Occipital lobe (tissue), 1 donor: ENCODE measurements at regions not wholly inside any gene's neighbourhood (a gene's known extent, or its start where the extent isn't known, plus 50 kb on each side); places are given as distances from the start of the nearest gene placed in this dataset.
"Not testable (repeated sequence)": the region's sequence is repeated elsewhere in the genome, so short reads cannot be mapped to it uniquely, and the experiment has no call there.

Source experiments
- DNase-seq: peaks from one replicate; lab custom pipeline; 2025; lab: John Stamatoyannopoulos, UW

GRCh38 chrX:13387666-13388494 is 68.0 kb upstream of the ATXN3L start:
- no peak for DNase-seq

DNA sequence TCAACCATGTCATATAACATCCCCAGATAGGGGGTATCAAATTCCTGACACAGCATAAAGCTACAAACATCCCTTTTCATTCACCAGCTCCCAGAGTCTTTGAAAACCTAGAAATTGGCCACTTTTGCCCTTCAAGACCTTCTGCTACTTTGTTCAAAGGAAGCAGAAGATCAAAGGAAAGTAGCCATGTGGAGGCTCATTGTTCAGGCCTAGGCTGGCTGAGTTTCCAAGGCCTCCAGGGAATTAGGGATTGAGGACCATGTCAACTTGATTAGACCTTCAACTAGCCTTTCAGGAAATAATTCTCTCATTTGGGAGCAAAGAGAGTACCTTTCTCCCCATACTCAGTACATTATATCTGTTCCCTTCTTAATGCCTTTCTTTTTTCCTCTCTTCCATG is 66.8 kb upstream of the ATXN3L start:
- DNase-seq, result no peak

DNA sequence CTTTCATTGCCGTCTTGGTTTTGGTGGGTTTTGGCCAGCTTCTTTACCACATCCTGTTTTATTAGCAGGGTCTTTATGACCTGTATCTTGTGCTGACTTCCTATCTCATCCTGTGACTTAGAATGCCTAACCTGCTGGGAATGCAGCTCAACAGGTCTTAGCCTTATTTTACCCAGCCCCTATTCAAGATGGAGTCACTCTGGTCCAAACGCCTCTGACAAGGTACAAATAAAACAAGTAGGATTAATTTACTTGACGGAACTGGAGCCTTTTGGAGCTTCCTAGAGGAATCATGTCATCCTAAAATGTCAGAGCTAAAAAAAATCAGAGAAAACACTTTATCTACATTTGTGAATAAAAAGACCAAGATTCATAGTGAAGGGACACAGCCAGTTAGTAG is 66.2 kb upstream of the ATXN3L start:
- DNase-seq, result no peak

GRCh38 chrX:13383907-13384306 is 64.1 kb upstream of the ATXN3L start:
- no peak for DNase-seq

DNA sequence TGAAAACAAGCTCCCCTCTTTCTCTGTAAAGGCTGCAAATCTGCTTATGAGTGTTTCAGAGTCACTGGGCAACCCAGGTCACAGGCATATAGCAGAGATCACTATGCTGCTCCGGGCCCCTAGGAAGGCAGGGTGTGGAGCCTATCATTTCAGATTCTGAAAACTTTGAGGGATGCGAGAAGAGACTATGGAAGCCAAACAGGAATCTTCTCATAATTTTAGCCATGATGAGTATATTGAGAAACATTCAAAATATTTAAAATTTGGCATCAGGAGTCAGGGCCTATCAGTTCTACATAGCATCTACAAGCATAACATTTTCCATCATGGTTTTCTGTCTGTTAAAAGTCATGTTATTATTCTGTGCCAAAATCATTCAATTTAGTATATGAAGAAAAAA is 61.7 kb upstream of the ATXN3L start:
- DNase-seq, result no peak

DNA sequence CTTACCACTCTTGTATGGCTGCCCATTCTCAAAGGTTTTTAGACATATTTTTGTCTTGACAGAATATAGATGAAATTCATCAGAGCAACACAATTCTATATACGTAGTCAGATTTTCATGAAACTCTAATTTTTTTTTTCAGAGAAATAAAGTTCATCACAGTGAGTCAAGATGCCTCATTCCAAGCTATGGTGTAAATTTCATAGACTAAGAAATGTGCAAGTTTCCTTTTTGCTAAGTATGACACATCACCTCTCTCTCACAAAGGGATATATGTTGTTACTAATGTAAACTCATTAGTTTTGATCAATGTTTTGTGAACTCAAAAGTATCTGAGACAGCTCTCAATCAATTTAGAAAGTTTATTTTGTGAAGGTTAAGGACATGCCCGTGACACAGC is 60.4 kb upstream of the ATXN3L start:
- no peak for DNase-seq

DNA sequence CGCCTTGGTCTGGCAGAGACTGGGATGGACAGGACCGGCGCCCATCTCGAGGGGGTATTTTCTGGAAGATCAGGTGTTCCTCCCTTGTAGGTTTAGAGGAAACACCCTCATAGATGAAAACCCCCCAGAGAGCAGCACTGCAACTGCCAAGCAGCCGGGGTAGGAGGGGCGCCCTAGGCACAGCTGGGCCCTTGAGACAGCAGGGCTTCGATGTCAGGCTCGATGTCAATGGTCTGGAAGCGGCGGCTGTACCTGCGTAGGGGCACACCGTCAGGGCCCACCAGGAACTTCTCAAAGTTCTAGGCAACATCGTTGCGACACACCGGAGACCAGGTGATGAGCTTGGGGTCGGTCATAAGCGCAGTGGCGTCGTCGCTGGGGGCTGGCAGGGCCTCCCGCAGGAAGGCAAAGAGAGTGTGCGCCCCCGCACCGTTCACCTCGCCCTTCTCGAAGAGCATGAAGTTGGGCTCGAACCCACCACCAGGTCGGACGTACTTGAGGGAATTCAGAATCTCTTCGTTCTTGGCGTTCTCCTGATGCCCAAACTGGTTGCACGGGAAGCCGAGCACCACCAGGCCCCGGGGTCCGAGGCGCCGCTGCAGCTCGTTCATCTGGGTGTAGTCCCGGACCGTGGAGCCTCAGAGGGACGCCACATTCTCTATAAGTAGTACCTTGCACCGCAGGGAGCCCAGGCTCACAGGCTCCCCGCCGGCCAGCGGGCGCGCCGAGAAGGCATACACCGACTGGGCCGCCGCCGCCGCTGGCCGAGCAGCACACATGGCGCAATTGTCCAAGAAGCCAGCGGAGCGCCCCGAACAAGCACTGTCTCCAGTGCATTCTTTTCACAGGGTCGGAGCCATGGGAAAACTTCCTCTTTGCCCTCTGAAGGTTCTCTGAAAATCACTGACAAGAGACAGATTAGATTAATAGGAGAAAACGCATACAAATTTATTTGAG is 59.0 kb upstream of the ATXN3L start:
- DNase-seq, result not testable (repeated sequence)

GRCh38 chrX:13377550-13377934 is 57.7 kb upstream of the ATXN3L start:
- DNase-seq, result no peak

DNA sequence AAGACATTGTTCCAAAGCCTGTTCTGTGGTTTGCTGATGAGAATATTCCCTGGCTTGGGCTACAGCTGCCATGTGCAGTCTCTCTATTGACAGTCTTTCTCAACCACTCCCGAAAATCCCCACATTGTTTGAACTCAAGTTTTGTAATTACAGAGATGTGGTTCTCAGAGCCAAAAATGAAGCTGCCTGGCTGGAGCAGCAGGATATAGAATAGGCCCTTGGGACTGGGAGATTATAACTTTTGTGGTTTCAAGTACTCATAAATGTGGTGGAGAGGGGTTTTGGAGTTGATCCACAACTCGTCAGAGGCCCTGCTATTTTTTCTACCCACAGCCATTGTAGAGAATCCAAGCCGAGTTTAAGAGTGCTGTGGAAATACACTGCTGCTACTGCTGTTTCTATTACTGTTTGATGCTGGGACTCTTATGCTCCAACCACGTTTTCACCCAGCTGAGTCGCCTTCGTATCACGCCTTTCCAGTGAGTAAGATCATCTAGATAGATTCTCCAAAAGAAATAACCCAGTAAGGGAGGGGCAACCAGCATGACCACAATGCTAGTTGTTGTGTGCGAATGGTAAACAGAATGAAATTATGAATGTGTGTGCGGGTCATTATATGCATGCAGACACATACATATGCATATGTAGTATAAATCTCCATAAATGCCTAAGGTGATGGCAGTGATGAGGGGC is 57.1 kb upstream of the ATXN3L start:
- DNase-seq, result no peak

DNA sequence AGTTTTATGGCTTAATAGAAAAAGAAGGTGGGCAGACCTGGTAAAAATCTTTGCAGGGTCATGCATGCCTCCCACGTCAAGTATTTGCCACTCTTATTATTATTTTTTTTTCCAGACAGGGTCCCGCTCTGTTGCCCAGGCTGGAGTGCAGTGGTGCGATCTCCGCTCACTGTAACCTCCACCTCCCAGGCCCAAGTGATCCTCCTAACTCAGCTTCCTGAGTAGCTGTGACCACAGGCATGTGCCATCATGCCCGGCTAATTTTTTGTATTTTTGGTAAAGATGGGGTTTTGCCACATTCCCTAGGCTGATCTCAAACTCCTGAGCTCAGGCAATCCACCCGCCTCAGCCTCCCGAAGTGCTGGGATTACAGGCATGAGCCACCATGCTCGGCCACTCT is 55.7 kb upstream of the ATXN3L start:
- not testable (repeated sequence) for DNase-seq

GRCh38 chrX:13374364-13374763 is 54.5 kb upstream of the ATXN3L start:
- DNase-seq, result no peak

GRCh38 chrX:13373431-13374187 is 53.8 kb upstream of the ATXN3L start:
- DNase-seq, result no peak

DNA sequence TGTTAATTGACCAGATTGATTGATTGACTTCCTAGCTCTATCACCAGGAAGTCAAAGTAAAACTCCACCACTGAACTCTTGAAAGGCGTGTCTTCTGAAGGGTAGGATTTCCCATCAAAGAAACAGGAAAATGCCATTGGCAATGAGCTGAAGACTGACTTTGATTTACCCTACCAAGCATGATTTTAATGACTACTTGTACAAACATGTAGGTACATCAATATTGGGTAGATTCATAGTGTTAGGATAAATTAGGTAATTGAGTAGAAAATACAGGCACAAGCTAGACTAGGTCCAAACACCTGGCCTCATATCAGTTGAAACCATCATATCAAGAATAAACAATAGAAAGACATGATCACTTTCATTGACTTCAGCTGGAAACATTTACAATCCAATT is 53.2 kb upstream of the ATXN3L start:
- no peak for DNase-seq

DNA sequence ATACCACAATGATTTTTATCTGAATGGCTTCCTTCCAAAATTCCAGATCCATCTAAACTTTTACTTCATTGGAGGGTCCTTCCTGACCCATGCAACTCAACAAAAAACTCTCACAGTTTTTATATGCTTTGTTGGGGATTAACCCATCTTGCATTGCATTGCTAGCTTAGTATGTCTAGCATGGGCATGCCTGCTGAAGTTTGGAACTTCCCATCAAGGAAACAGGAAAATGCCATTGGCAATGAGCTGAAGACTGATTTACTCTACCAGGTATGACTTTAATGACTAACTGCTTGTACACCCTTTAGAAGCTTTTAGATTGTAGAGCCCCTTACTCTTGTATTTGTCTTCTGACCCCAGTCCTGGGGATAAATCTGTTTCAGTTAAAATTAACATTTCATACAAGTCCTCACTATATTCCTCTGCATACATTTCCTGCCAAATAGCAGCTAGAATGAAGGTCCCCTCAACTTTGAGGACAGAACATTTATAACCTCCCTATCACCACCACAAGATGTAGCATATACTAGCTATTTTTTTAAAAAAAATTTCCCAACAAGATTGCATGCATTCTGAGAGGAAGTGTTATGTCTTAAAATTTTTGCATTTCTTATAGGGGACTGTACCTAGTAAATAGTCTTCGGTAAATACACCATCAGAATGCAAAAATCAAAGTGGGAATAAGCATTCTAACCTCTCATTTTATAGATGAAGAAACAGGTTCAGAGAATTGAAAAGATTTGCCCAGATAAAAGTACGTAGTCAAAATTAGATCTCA is 52.5 kb upstream of the ATXN3L start:
- no peak for DNase-seq

DNA sequence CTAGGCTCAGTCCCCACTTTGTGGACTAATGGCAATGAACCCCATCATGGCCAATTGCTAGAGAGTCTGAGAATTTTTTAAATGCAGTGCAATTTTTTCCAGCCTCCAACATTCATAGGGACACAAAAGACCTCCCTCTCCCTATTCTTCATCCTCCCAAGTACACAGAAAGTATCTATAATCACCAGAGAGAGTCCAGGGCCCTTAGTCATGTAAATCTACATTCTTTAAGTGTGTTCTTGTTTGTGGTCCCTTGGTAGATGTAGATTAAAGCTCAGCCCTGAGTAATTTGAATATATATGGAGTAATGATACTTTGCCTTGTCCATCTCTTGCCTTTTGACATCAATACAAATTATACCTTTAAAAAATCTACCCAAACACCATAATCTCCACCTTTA is 51.3 kb upstream of the ATXN3L start:
- DNase-seq, result no peak

DNA sequence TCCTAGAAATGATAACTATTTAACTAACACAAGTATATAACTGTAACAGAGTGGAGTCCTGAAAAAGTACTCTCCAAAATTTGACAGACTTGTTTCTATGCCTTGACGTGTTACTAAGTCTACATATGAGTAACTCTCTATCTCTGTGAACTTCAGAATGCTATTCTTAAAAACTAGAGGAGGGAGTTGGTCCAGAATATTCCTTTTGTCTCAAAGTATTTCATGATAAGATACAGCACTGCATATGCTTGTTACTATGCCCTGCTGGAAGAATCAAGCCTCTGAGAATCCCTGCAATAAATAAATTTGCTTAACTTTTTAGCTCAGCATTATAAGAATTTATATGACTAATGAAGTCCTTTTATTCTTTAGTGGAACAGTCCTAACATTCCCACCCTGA is 50.9 kb upstream of the ATXN3L start:
- no peak for DNase-seq
